ENCODE measurements at regions not wholly inside any gene's neighbourhood (a gene's known extent, or its start where the extent isn't known, plus 50 kb on each side); places are given as distances from the start of the nearest gene placed in this dataset.

- DNase-seq (ENCODE audit: low read depth), result no peak
- no peak overlapping the region for H3K4me3 ChIP-seq (ENCODE audit: low read depth, low read length)
These were observed 91.8 kb downstream of the SIK1 start for GRCh38 chr21:43335119-43335518.

GRCh38 chr21:43334214-43334958 lies 92.5 kb downstream of the SIK1 start:
- no peak for DNase-seq (ENCODE audit: low read depth)
- H3K4me3 ChIP-seq (ENCODE audit: low read depth, low read length), result no peak overlapping the region

- DNase-seq (ENCODE audit: low read depth), result peak; percentile 83
- H3K4me3 ChIP-seq (ENCODE audit: low read depth, low read length), result peak overlapping the region; percentile 7
These were observed 93.5 kb downstream of the SIK1 start for GRCh38 chr21:43333298-43334062.

GRCh38 chr21:43332861-43333297 lies 94.1 kb downstream of the SIK1 start:
- no peak for DNase-seq (ENCODE audit: low read depth)
- peak overlapping the region; percentile 7 for H3K4me3 ChIP-seq (ENCODE audit: low read depth, low read length)

- DNase-seq (ENCODE audit: low read depth), result peak; percentile 91
- H3K4me3 ChIP-seq (ENCODE audit: low read depth, low read length), result no peak overlapping the region
These were observed 94.7 kb downstream of the SIK1 start for GRCh38 chr21:43331962-43332828.

- DNase-seq (ENCODE audit: low read depth), result no peak
- H3K4me3 ChIP-seq (ENCODE audit: low read depth, low read length), result no peak overlapping the region
These were observed 95.6 kb downstream of the SIK1 start for GRCh38 chr21:43331111-43331961.

GRCh38 chr21:43330306-43330881 lies 96.5 kb downstream of the SIK1 start:
- H3K4me3 ChIP-seq (ENCODE audit: low read depth, low read length), result no peak overlapping the region
- no peak for DNase-seq (ENCODE audit: low read depth)

- DNase-seq (ENCODE audit: low read depth), result no peak
- H3K4me3 ChIP-seq (ENCODE audit: low read depth, low read length), result no peak overlapping the region
These were observed 97.1 kb downstream of the SIK1 start for GRCh38 chr21:43329711-43330269.

GRCh38 chr21:43328958-43329691 lies 97.8 kb downstream of the SIK1 start:
- DNase-seq (ENCODE audit: low read depth), result no peak

GRCh38 chr21:43328185-43328957 lies 98.6 kb downstream of the SIK1 start:
- no peak for DNase-seq (ENCODE audit: low read depth)
- H3K4me3 ChIP-seq (ENCODE audit: low read depth, low read length), result no peak overlapping the region

More at GRCh38 chr21:43328958-43329691, 97.8 kb downstream of the SIK1 start:
- no peak overlapping the region for H3K4me3 ChIP-seq (ENCODE audit: low read depth, low read length)

GRCh38 chr21:43325968-43326715 lies 100.8 kb downstream of the SIK1 start:
- DNase-seq (ENCODE audit: low read depth), result no peak
- no peak overlapping the region for H3K4me3 ChIP-seq (ENCODE audit: low read depth, low read length)

- no peak for DNase-seq (ENCODE audit: low read depth)
- H3K4me3 ChIP-seq (ENCODE audit: low read depth, low read length), result no peak overlapping the region
These were observed 101.9 kb downstream of the SIK1 start for GRCh38 chr21:43325036-43325435.

GRCh38 chr21:43324596-43324995 lies 102.3 kb downstream of the SIK1 start:
- H3K4me3 ChIP-seq (ENCODE audit: low read depth, low read length), result no peak overlapping the region
- no peak for DNase-seq (ENCODE audit: low read depth)

GRCh38 chr21:43323244-43324005 lies 103.5 kb downstream of the SIK1 start:
- H3K4me3 ChIP-seq (ENCODE audit: low read depth, low read length), result no peak overlapping the region
- no peak for DNase-seq (ENCODE audit: low read depth)

GRCh38 chr21:43322805-43323204 lies 104.1 kb downstream of the SIK1 start:
- no peak for DNase-seq (ENCODE audit: low read depth)
- no peak overlapping the region for H3K4me3 ChIP-seq (ENCODE audit: low read depth, low read length)

GRCh38 chr21:43322311-43322710 lies 104.6 kb downstream of the SIK1 start:
- no peak for DNase-seq (ENCODE audit: low read depth)
- no peak overlapping the region for H3K4me3 ChIP-seq (ENCODE audit: low read depth, low read length)

All from skeletal muscle cell (primary cell).